ENCODE measurements at regions not wholly inside any gene's neighbourhood (a gene's known extent, or its start where the extent isn't known, plus 50 kb on each side); places are given as distances from the start of the nearest gene placed in this dataset.

DNA sequence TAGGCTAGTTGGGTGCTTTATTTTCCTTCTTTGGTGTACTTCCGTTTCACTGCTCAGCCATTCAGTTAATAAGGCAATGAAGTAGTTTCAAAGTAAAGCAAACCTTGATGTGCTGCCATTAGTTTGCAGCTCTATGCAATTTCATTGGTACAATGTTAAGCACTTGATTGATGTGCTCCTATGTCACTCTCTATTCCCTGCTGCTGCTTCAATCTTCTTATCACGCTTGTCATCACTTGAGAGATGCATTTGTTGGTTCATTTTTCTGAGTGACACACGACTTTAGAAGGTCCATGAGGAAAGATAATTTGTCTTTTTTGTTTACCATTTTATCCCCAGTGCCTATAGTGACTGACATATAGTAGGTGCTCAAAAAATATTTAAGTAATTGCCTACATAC is 871.0 kb upstream of the PABPC4L start:
- DNase-seq, result no peak
- intact Hi-C loops (cut with DNase I; ENCODE audit: low total_unique reads), result no loop called here
- 29 to 53% (median 33%) methylated on average over 3 of the region's 3 CpGs for WGBS, 5 donors
- H3K36me3 ChIP-seq, result no peaks in the 10 kb centered on the region
- H3K27me3 ChIP-seq (replicated peaks in 1 of 7), result no peaks in the 10 kb centered on the region
- H3K4me1 ChIP-seq, result no peaks in the 10 kb centered on the region
- TF ChIP-seq, protein P1, sequence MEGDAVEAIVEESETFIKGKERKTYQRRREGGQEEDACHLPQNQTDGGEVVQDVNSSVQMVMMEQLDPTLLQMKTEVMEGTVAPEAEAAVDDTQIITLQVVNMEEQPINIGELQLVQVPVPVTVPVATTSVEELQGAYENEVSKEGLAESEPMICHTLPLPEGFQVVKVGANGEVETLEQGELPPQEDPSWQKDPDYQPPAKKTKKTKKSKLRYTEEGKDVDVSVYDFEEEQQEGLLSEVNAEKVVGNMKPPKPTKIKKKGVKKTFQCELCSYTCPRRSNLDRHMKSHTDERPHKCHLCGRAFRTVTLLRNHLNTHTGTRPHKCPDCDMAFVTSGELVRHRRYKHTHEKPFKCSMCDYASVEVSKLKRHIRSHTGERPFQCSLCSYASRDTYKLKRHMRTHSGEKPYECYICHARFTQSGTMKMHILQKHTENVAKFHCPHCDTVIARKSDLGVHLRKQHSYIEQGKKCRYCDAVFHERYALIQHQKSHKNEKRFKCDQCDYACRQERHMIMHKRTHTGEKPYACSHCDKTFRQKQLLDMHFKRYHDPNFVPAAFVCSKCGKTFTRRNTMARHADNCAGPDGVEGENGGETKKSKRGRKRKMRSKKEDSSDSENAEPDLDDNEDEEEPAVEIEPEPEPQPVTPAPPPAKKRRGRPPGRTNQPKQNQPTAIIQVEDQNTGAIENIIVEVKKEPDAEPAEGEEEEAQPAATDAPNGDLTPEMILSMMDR (IDR thresholded peaks at IDR 0.05 in 8 of 11, conservative IDR thresholded peaks at IDR 0.05 in 3 of 11), result no peak
- TF ChIP-seq POLR2AphosphoS5 (IDR thresholded peaks at IDR 0.05) (no peak), POLR2A (IDR thresholded peaks at IDR 0.05) (no peak)
- H3K27ac ChIP-seq, result no peak overlapping the region
- H3K9me3 ChIP-seq, result peaks cover 0 to 26% (median 8%) of the 10 kb centered on the region in 8 donors
- H3K4me3 ChIP-seq, result no peak overlapping the region

DNA sequence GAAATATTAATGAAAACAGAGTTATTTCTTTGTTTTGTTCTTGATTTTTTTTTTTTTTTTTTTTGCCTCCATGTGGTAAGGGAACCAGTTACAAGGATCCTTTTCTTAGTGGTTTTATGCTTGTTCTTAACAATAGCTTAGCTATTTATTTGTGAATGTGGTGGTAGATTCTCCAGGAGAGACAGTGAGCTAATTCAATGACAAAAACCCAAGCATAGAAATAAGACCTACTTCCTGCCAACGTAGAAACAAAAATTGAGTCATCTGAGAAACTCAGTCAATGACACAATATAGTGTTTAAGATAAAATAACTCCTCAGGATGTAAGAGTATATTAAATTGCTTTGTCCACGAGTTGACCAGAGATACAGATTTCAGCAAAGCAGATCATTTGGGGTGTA is 863.8 kb upstream of the PABPC4L start:
- Histone ChIP-seq H3K27ac (no peak overlapping the region), H3K27me3 (replicated peaks in 1 of 7) (no peaks in the 10 kb centered on the region), H3K4me1 (no peaks in the 10 kb centered on the region), H3K36me3 (no peaks in the 10 kb centered on the region), H3K4me3 (no peak overlapping the region), H3K9me3 (no peaks in the 10 kb centered on the region)
- TF ChIP-seq POLR2AphosphoS5 (IDR thresholded peaks at IDR 0.05), result no peak
- TF ChIP-seq, protein P1 (IDR thresholded peaks at IDR 0.05 in 8 of 11, conservative IDR thresholded peaks at IDR 0.05 in 3 of 11), result no peak
- no peak for TF ChIP-seq POLR2A (IDR thresholded peaks at IDR 0.05)
- no peak for DNase-seq
- intact Hi-C loops (cut with DNase I; ENCODE audit: low total_unique reads), result no loop called here
- 43 to 64% (median 59%) methylated on average over 2 of the region's 2 CpGs for WGBS, 5 donors

DNA sequence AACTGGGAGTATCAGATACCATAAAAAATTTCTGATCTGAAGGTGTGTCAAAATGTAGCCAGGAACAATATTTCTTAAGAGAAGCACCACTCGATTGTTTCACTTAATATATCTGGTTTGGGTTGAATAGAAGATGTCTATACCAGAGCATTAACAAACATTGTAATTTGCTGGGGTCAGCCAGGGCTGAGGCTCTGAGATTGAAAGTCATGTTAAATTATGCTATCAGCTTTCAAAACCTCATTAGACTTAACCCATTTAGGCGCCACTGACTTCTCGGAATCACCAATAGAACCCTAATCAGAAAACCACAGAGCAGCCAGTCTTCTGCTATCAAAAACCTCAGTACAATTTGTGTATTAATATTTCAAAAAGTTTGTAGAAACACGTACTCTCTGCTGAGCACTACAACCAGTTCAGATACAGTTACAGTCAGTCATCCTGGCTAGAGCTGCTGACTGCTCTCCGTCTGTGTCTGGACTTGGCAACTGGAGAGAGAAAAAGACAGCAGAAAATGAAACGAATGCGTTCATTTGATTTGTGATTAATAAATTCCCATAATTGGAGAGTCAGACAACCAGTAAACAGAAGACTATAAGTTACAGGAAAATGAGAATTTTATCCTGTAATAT is 848.6 kb upstream of the PABPC4L start:
- Histone ChIP-seq H3K36me3 (no peaks in the 10 kb centered on the region), H3K4me1 (no peaks in the 10 kb centered on the region), H3K27me3 (replicated peaks in 1 of 7) (no peaks in the 10 kb centered on the region), H3K9me3 (peaks cover 0 to 8% (median 0%) of the 10 kb centered on the region in 8 donors), H3K4me3 (no peak overlapping the region), H3K27ac (no peak overlapping the region)
- WGBS, 5 donors, result 73 to 83% (median 81%) methylated on average over 7 of the region's 7 CpGs
- DNase-seq, result no peak
- TF ChIP-seq POLR2AphosphoS5 (IDR thresholded peaks at IDR 0.05) (no peak), POLR2A (IDR thresholded peaks at IDR 0.05) (no peak)
- TF ChIP-seq, protein P1 (IDR thresholded peaks at IDR 0.05 in 8 of 11, conservative IDR thresholded peaks at IDR 0.05 in 3 of 11), result no peak
- intact Hi-C loops (cut with DNase I; ENCODE audit: low total_unique reads), result no loop called here

GRCh38 chr4:135032670-135033069 is 831.1 kb upstream of the PABPC4L start:
- Histone ChIP-seq H3K36me3 (no peaks in the 10 kb centered on the region), H3K4me1 (no peaks in the 10 kb centered on the region), H3K27me3 (replicated peaks in 1 of 7) (no peaks in the 10 kb centered on the region), H3K9me3 (peaks cover 0 to 6% (median 0%) of the 10 kb centered on the region in 8 donors), H3K27ac (no peak overlapping the region), H3K4me3 (no peak overlapping the region)
- intact Hi-C loops (cut with DNase I; ENCODE audit: low total_unique reads), result no loop called here
- no peak for DNase-seq
- WGBS, 5 donors, result 53 to 82% (median 76%) methylated on average over 1 of the region's 1 CpG
- TF ChIP-seq POLR2AphosphoS5 (IDR thresholded peaks at IDR 0.05), result no peak
- TF ChIP-seq, protein P1 (IDR thresholded peaks at IDR 0.05 in 8 of 11, conservative IDR thresholded peaks at IDR 0.05 in 3 of 11), result no peak
- no peak for TF ChIP-seq POLR2A (IDR thresholded peaks at IDR 0.05)
